Liver (tissue), 8 donors: ENCODE measurements at regions not wholly inside any gene's neighbourhood (a gene's known extent, or its start where the extent isn't known, plus 50 kb on each side); places are given as distances from the start of the nearest gene placed in this dataset.

Source experiments
- DNase-seq: peaks from one replicate; pipeline ENCODE4 v3.0.0-alpha.2; 2017; ENCODE audit warnings: low spot score
- H3K27ac ChIP-seq, 2 donors: one replicate each; pipeline ENCODE4 v1.7.0; 2013; ENCODE audit warnings: inconsistent platforms in 2 of 2, low read length in 2 of 2, control low read depth in 1 of 2, low read depth in 1 of 2, mild to moderate bottlenecking in 1 of 2
- H3K27me3 ChIP-seq, 4 donors: one replicate each; pipeline versions ENCODE4 v1.6.1 to v1.7.0; 2013; ENCODE audit warnings: low read length in 3 of 4, inconsistent platforms in 1 of 4, mild to moderate bottlenecking in 1 of 4, moderate library complexity in 1 of 4; ENCODE audit not compliant: control insufficient read depth in 4 of 4, insufficient read depth in 4 of 4
- H3K36me3 ChIP-seq, 4 donors: one replicate each; pipeline versions ENCODE4 v1.6.1 to v1.7.0; 2013; ENCODE audit warnings: low read length in 3 of 4, mild to moderate bottlenecking in 3 of 4, low read depth in 1 of 4, moderate library complexity in 1 of 4; ENCODE audit not compliant: control insufficient read depth in 4 of 4, insufficient read depth in 3 of 4
- H3K4me1 ChIP-seq, 4 donors: one replicate each; pipeline versions ENCODE4 v1.6.1 to v1.7.0; 2013; ENCODE audit warnings: low read length in 3 of 4, mild to moderate bottlenecking in 3 of 4, moderate library complexity in 1 of 4; ENCODE audit not compliant: control insufficient read depth in 4 of 4, insufficient read depth in 4 of 4
- H3K4me3 ChIP-seq, 3 donors: one replicate each; pipeline versions ENCODE4 v1.6.1 to v1.7.0; 2013; ENCODE audit warnings: low read length in 3 of 3, control low read depth in 1 of 3, low read depth in 1 of 3, mild to moderate bottlenecking in 1 of 3
- H3K9ac ChIP-seq, 2 donors: one replicate each; pipeline ENCODE4 v1.7.0; 2013; ENCODE audit warnings: low read length in 2 of 2, mild to moderate bottlenecking in 2 of 2, moderate library complexity in 2 of 2, control low read depth in 1 of 2, low read depth in 1 of 2
- H3K9me3 ChIP-seq, 4 donors: one replicate each; pipeline versions ENCODE4 v1.6.1 to v1.7.0; 2013; ENCODE audit warnings: low read length in 3 of 4; ENCODE audit not compliant: control insufficient read depth in 4 of 4
- ATF3 ChIP-seq: IDR thresholded peaks from 2 replicates; pipeline ENCODE4 v1.6.1; 2016; ENCODE audit warnings: antibody characterized with exemption
- CTCF ChIP-seq: fragments of 150-350 bp; IDR thresholded peaks from 2 replicates; pipeline ENCODE4 v1.5.1; 2017; ENCODE audit warnings: improper control_type of control experiment, low read depth, low read length; ENCODE audit not compliant: missing input control
- EGR1 ChIP-seq, 2 donors: IDR thresholded peaks; 2 replicates each; pipeline ENCODE4 v1.6.1; 2016 to 2018; ENCODE audit warnings: antibody characterized with exemption in 2 of 2, low read depth in 2 of 2
- FOXA1 ChIP-seq: IDR thresholded peaks from 2 replicates; pipeline ENCODE4 v1.6.1; 2016; ENCODE audit warnings: antibody characterized with exemption
- FOXA2 ChIP-seq: IDR thresholded peaks from 2 replicates; pipeline ENCODE4 v1.6.1; 2016; ENCODE audit warnings: antibody characterized with exemption
- GABPA ChIP-seq, 2 donors: IDR thresholded peaks in 1 of 2; conservative IDR thresholded peaks in 1 of 2; 2 replicates each; pipeline ENCODE4 v1.6.1; 2016; ENCODE audit warnings: antibody characterized with exemption in 2 of 2, mild to moderate bottlenecking in 1 of 2, moderate library complexity in 1 of 2
- HNF4A ChIP-seq, 2 donors: conservative IDR thresholded peaks; 2 replicates each; pipeline ENCODE4 v1.6.1; 2016; ENCODE audit warnings: antibody characterized with exemption in 2 of 2, mild to moderate bottlenecking in 2 of 2
- HNF4G ChIP-seq: IDR thresholded peaks from 2 replicates; pipeline ENCODE4 v1.6.1; 2016; ENCODE audit warnings: antibody characterized with exemption
- JUND ChIP-seq, 2 donors: IDR thresholded peaks; 2 replicates each; pipeline ENCODE4 v1.6.1; 2016; ENCODE audit warnings: antibody characterized with exemption in 2 of 2
- NR2F2 ChIP-seq: IDR thresholded peaks from 2 replicates; pipeline ENCODE4 v1.6.1; 2016; ENCODE audit warnings: antibody characterized with exemption
- RAD21 ChIP-seq, 2 donors: IDR thresholded peaks; 2 replicates each; pipeline ENCODE4 v1.6.1; 2016; ENCODE audit warnings: antibody characterized with exemption in 2 of 2, mild to moderate bottlenecking in 2 of 2
- RXRA ChIP-seq, 2 donors: IDR thresholded peaks; 2 replicates each; pipeline ENCODE4 v1.6.1; 2017 to 2018; ENCODE audit warnings: antibody characterized with exemption in 2 of 2, mild to moderate bottlenecking in 1 of 2
- SP1 ChIP-seq: IDR thresholded peaks from 2 replicates; pipeline ENCODE4 v1.6.1; 2018; ENCODE audit warnings: antibody characterized with exemption, mild to moderate bottlenecking
- TAF1 ChIP-seq: conservative IDR thresholded peaks from 2 replicates; pipeline ENCODE4 v1.6.1; 2016; ENCODE audit warnings: antibody characterized with exemption, mild to moderate bottlenecking
- YY1 ChIP-seq: IDR thresholded peaks from 2 replicates; pipeline ENCODE4 v1.6.1; 2016; ENCODE audit warnings: antibody characterized with exemption, mild to moderate bottlenecking
- WGBS: extraction: QIAGEN DNeasy Blood & Tissue Kit; methylation state at CpG from one replicate; pipeline ENCODE4 v1.1.7; 2013; 5-methylcytosine and 5-hydroxymethylcytosine counted together
- TF ChIP-seq, protein P1 (sequence below): IDR thresholded peaks from 2 replicates; pipeline ENCODE4 v1.6.1; 2016; ENCODE audit warnings: antibody characterized with exemption
- TF ChIP-seq, protein P2 (sequence below): IDR thresholded peaks from 2 replicates; pipeline ENCODE4 v1.6.1; 2016; ENCODE audit warnings: antibody characterized with exemption
- donor health status: healthy.
- donor health status: healthy.
- donor health status: healthy.
- donor health status: healthy.
- donor health status: healthy.

GRCh38 chr12:127648321-127648720, 618.6 kb upstream of the TMEM132C start:
- no peak for TF ChIP-seq RAD21 (IDR thresholded peaks at IDR 0.05)
- TF ChIP-seq FOXA2 = no peak
- no peak for TF ChIP-seq FOXA1
- TF ChIP-seq EGR1 (IDR thresholded peaks at IDR 0.05; ENCODE audit: low read depth in 2 of 2) = no peak
- no peak for TF ChIP-seq GABPA (IDR thresholded peaks at IDR 0.05 in 1 of 2, conservative IDR thresholded peaks at IDR 0.05 in 1 of 2)
- TF ChIP-seq, protein P1, sequence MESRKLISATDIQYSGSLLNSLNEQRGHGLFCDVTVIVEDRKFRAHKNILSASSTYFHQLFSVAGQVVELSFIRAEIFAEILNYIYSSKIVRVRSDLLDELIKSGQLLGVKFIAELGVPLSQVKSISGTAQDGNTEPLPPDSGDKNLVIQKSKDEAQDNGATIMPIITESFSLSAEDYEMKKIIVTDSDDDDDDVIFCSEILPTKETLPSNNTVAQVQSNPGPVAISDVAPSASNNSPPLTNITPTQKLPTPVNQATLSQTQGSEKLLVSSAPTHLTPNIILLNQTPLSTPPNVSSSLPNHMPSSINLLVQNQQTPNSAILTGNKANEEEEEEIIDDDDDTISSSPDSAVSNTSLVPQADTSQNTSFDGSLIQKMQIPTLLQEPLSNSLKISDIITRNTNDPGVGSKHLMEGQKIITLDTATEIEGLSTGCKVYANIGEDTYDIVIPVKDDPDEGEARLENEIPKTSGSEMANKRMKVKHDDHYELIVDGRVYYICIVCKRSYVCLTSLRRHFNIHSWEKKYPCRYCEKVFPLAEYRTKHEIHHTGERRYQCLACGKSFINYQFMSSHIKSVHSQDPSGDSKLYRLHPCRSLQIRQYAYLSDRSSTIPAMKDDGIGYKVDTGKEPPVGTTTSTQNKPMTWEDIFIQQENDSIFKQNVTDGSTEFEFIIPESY = no peak
- TF ChIP-seq YY1 = no peak
- TF ChIP-seq CTCF = no peak
- TF ChIP-seq HNF4A (conservative IDR thresholded peaks at IDR 0.05) = no peak
- TF ChIP-seq, protein P2, sequence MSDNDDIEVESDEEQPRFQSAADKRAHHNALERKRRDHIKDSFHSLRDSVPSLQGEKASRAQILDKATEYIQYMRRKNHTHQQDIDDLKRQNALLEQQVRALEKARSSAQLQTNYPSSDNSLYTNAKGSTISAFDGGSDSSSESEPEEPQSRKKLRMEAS = no peak
- no peak for TF ChIP-seq TAF1
- TF ChIP-seq SP1 = no peak
- TF ChIP-seq ATF3 = no peak
- no peak for TF ChIP-seq RXRA (IDR thresholded peaks at IDR 0.05)
- TF ChIP-seq JUND (IDR thresholded peaks at IDR 0.05) = no peak
- TF ChIP-seq HNF4G = no peak
- TF ChIP-seq NR2F2 = no peak
- no peak overlapping the region for H3K27ac ChIP-seq
- DNase-seq = no peak
- 72% methylated on average over 5 of the region's 5 CpGs for WGBS
- H3K27me3 ChIP-seq = no peaks in the 10 kb centered on the region
- no peaks in the 10 kb centered on the region for H3K9me3 ChIP-seq
- H3K36me3 ChIP-seq = no peaks in the 10 kb centered on the region
- no peak overlapping the region for H3K9ac ChIP-seq
- H3K4me1 ChIP-seq = no peaks in the 10 kb centered on the region
- H3K4me3 ChIP-seq = no peak overlapping the region

DNA sequence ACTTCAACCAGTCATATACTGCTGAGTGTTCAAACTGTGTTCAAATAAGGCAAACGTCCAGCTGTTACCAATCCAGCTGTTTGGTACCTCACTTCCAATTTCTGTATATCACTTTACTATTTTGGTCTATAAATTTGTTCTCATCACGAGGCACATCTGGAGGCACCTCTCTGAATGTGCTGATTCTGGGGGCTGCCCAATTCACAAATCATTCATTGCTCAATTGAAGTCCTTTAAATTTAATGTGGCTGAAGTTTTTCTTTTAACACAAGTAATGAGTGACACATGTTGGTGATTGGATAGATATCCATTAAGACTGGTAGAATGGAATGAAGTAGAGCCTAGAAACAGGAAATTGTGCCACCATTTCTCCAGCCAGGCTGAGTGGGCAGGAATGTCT, 617.0 kb upstream of the TMEM132C start:
- TF ChIP-seq HNF4G (no peak), FOXA1 (no peak), NR2F2 (no peak), RXRA (IDR thresholded peaks at IDR 0.05) (no peak)
- WGBS = 48% methylated on average over 2 of the region's 2 CpGs
- no peak overlapping the region for H3K4me3 ChIP-seq
- no peak overlapping the region for H3K9ac ChIP-seq
- no peak overlapping the region for H3K27ac ChIP-seq
- no peak for DNase-seq
- no peaks in the 10 kb centered on the region for H3K36me3 ChIP-seq
- no peaks in the 10 kb centered on the region for H3K9me3 ChIP-seq
- no peaks in the 10 kb centered on the region for H3K27me3 ChIP-seq
- H3K4me1 ChIP-seq = peaks cover 0 to 3% (median 0%) of the 10 kb centered on the region in 4 donors

GRCh38 chr12:127650626-127651025, 616.3 kb upstream of the TMEM132C start:
- WGBS = 79% methylated on average over 5 of the region's 5 CpGs
- H3K36me3 ChIP-seq = no peaks in the 10 kb centered on the region
- DNase-seq = no peak
- no peaks in the 10 kb centered on the region for H3K27me3 ChIP-seq
- no peak overlapping the region for H3K27ac ChIP-seq
- no peak overlapping the region for H3K9ac ChIP-seq
- H3K9me3 ChIP-seq = no peaks in the 10 kb centered on the region
- H3K4me3 ChIP-seq = no peak overlapping the region
- peaks cover 0 to 3% (median 0%) of the 10 kb centered on the region in 4 donors for H3K4me1 ChIP-seq
- TF ChIP-seq SP1 (no peak), GABPA (IDR thresholded peaks at IDR 0.05 in 1 of 2, conservative IDR thresholded peaks at IDR 0.05 in 1 of 2) (no peak), CTCF (no peak), EGR1 (IDR thresholded peaks at IDR 0.05; ENCODE audit: low read depth in 2 of 2) (no peak), RXRA (IDR thresholded peaks at IDR 0.05) (no peak), HNF4G (no peak), ATF3 (no peak)
- TF ChIP-seq, protein P1 = no peak
- TF ChIP-seq, protein P2 = no peak
